Loucy (cell line): ENCODE measurements at regions not wholly inside any gene's neighbourhood (a gene's known extent, or its start where the extent isn't known, plus 50 kb on each side); places are given as distances from the start of the nearest gene placed in this dataset.

Source experiments
- H2AFZ ChIP-seq: fragments of 200-600 bp; sonication (generic); 2 replicates; pipeline ENCODE4 v1.6.0; 2016; ENCODE audit warnings: antibody characterized with exemption, mild to moderate bottlenecking, low read length, moderate library complexity
- H3F3A ChIP-seq: fragments of 200-600 bp; 2 replicates; pipeline ENCODE4 v1.6.0; 2016; ENCODE audit warnings: antibody characterized with exemption, low read depth, mild to moderate bottlenecking
- H3K27me3 ChIP-seq: fragments of 200-600 bp; sonication (generic); 2 replicates; pipeline ENCODE4 v1.6.1; 2014; ENCODE audit warnings: low read length, mild to moderate bottlenecking; ENCODE audit not compliant: insufficient read depth, poor library complexity, severe bottlenecking
- H3K36me3 ChIP-seq: fragments of 200-600 bp; sonication (generic); 2 replicates; pipeline ENCODE4 v1.6.1; 2016; ENCODE audit warnings: low read length; ENCODE audit not compliant: insufficient read depth
- H3K4me1 ChIP-seq: fragments of 200-600 bp; sonication (generic); 2 replicates; pipeline ENCODE4 v1.5.1; 2014; ENCODE audit warnings: low read length, mild to moderate bottlenecking; ENCODE audit not compliant: insufficient read depth, poor library complexity, severe bottlenecking
- H3K4me2 ChIP-seq: fragments of 200-600 bp; sonication (generic); 2 replicates; pipeline ENCODE4 v1.6.0; 2014; ENCODE audit warnings: antibody characterized with exemption, low read length, low read depth, mild to moderate bottlenecking; ENCODE audit not compliant: poor library complexity, severe bottlenecking
- H3K4me3 ChIP-seq: fragments of 200-600 bp; sonication (generic); 2 replicates; pipeline ENCODE4 v1.5.1; 2014; ENCODE audit warnings: low read length, mild to moderate bottlenecking, mixed read lengths; ENCODE audit not compliant: poor library complexity, severe bottlenecking
- H3K79me2 ChIP-seq: fragments of 200-600 bp; sonication (generic); 2 replicates; pipeline ENCODE4 v1.6.1; 2014; ENCODE audit warnings: low read length; ENCODE audit not compliant: insufficient read depth
- H3K9ac ChIP-seq: fragments of 200-600 bp; sonication (generic); 2 replicates; pipeline ENCODE4 v1.6.0; 2014; ENCODE audit warnings: mild to moderate bottlenecking, low read depth, low read length, moderate library complexity; ENCODE audit not compliant: poor library complexity, severe bottlenecking
- H3K9me2 ChIP-seq: fragments of 200-600 bp; sonication (generic); replicated peaks from 2 replicates; pipeline ENCODE4 v1.6.1; 2016; ENCODE audit warnings: low read depth, low read length, mixed read lengths
- H3K9me3 ChIP-seq: fragments of 200-600 bp; sonication (generic); 2 replicates; pipeline ENCODE4 v1.6.1; 2014; ENCODE audit warnings: mild to moderate bottlenecking, antibody characterized with exemption, low read length, low read depth; ENCODE audit not compliant: insufficient read depth
- H4K20me1 ChIP-seq: fragments of 200-600 bp; sonication (generic); 2 replicates; pipeline ENCODE4 v1.6.0; 2014; ENCODE audit warnings: antibody characterized with exemption, low read length, mild to moderate bottlenecking; ENCODE audit not compliant: insufficient read depth, poor library complexity, severe bottlenecking
- CTCF ChIP-seq: fragments of 200-600 bp; sonication (generic); conservative IDR thresholded peaks from 2 replicates; pipeline ENCODE4 v1.5.1; 2014; ENCODE audit warnings: mild to moderate bottlenecking, antibody characterized with exemption, low read length
- EZH2phosphoT487 ChIP-seq: fragments of 200-600 bp; IDR thresholded peaks from 2 replicates; pipeline ENCODE4 v1.6.1; 2018; ENCODE audit warnings: antibody characterized with exemption, mild to moderate bottlenecking, moderate library complexity, borderline replicate concordance

GRCh38 chr7:153859239-153859638 lies 193.0 kb upstream of the DPP6 start:
- Histone ChIP-seq H3K4me3 (no peak overlapping the region), H3F3A (no peaks in the 10 kb centered on the region), H3K9me3 (peaks cover 8% of the 10 kb centered on the region; the same call in 1 of the 2 replicates), H3K4me2 (no peak overlapping the region), H4K20me1 (no peaks in the 10 kb centered on the region), H3K9ac (no peak overlapping the region), H3K4me1 (no peaks in the 10 kb centered on the region), H3K27me3 (no peaks in the 10 kb centered on the region), H3K79me2 (no peaks in the 10 kb centered on the region), H3K36me3 (no peaks in the 10 kb centered on the region), H2AFZ (no peak overlapping the region), H3K9me2 (no peaks in the 10 kb centered on the region)
- TF ChIP-seq EZH2phosphoT487 (no peak), CTCF (no peak)

GRCh38 chr7:153886506-153887441 lies 165.4 kb upstream of the DPP6 start:
- H3K9me2 ChIP-seq = no peaks in the 10 kb centered on the region
- no peaks in the 10 kb centered on the region for H3K79me2 ChIP-seq
- no peaks in the 10 kb centered on the region for H3K9me3 ChIP-seq
- no peaks in the 10 kb centered on the region for H3K36me3 ChIP-seq
- H3F3A ChIP-seq = no peaks in the 10 kb centered on the region
- no peak overlapping the region for H2AFZ ChIP-seq
- H3K4me1 ChIP-seq = no peaks in the 10 kb centered on the region
- H3K4me2 ChIP-seq = no peak overlapping the region
- TF ChIP-seq EZH2phosphoT487 (no peak), CTCF (no peak)
- H3K27me3 ChIP-seq = no peaks in the 10 kb centered on the region
- H3K4me3 ChIP-seq = no peak overlapping the region
- no peaks in the 10 kb centered on the region for H4K20me1 ChIP-seq
- no peak overlapping the region for H3K9ac ChIP-seq

GRCh38 chr7:153887749-153888569 lies 164.2 kb upstream of the DPP6 start:
- no peaks in the 10 kb centered on the region for H3K27me3 ChIP-seq

More at GRCh38 chr7:153887749-153888569, 164.2 kb upstream of the DPP6 start:
- no peaks in the 10 kb centered on the region for H3K9me3 ChIP-seq
- H3K4me3 ChIP-seq = no peak overlapping the region
- no peaks in the 10 kb centered on the region for H3K79me2 ChIP-seq
- H4K20me1 ChIP-seq = no peaks in the 10 kb centered on the region
- TF ChIP-seq CTCF (no peak), EZH2phosphoT487 (no peak)
- H3K36me3 ChIP-seq = no peaks in the 10 kb centered on the region
- no peaks in the 10 kb centered on the region for H3F3A ChIP-seq
- H3K4me2 ChIP-seq = no peak overlapping the region
- no peak overlapping the region for H3K9ac ChIP-seq
- no peak overlapping the region for H2AFZ ChIP-seq
- H3K9me2 ChIP-seq = no peaks in the 10 kb centered on the region
- H3K4me1 ChIP-seq = no peaks in the 10 kb centered on the region
